OCI-LY7 (cell line): ENCODE measurements at regions not wholly inside any gene's neighbourhood (a gene's known extent, or its start where the extent isn't known, plus 50 kb on each side); places are given as distances from the start of the nearest gene placed in this dataset.
"Not testable (repeated sequence)": the region's sequence is repeated elsewhere in the genome, so short reads cannot be mapped to it uniquely, and the experiment has no call there.

ENCODE experiments used
- BruUV-seq: library from RNA; stranded (reverse); fragments of 400-500 nt; replicated peaks from 2 replicates; lab custom pipeline; 2021; lab: Mats Ljungman, UMichigan
- CTCF ChIA-PET: fragments of 300-600 bp; sonication (Branson Sonifier 250); formaldehyde crosslinking; loops from one replicate; lab custom pipeline; 2022; ENCODE audit warnings: antibody characterized with exemption; ENCODE audit not compliant: unreplicated experiment; lab: Charles Lee
- POLR2A ChIA-PET: fragments of 300-600 bp; sonication (Branson Sonifier 250); formaldehyde crosslinking; loops from one replicate; lab custom pipeline; 2022; ENCODE audit warnings: antibody characterized with exemption; lab: Charles Lee
- DNase-seq: peaks from one replicate; pipeline ENCODE4 v3.0.0-alpha.2; 2015; ENCODE audit warnings: low spot score
- H2AFZ ChIP-seq: fragments of 200-600 bp; sonication (generic), shearing (Covaris generic); 2 replicates; pipeline ENCODE4 v1.6.1; 2014; ENCODE audit warnings: mild to moderate bottlenecking, antibody characterized with exemption, low read length, moderate library complexity
- H3K27ac ChIP-seq: fragments of 200-600 bp; sonication (generic); 2 replicates; pipeline ENCODE4 v1.5.1; 2014; ENCODE audit warnings: mixed run types, low read depth, mild to moderate bottlenecking, moderate library complexity, low read length, inconsistent platforms; ENCODE audit not compliant: poor library complexity, severe bottlenecking
- H3K36me3 ChIP-seq: fragments of 200-600 bp; sonication (generic); 2 replicates; pipeline ENCODE4 v1.6.1; 2014; ENCODE audit warnings: mild to moderate bottlenecking, antibody characterized with exemption, low read length, moderate library complexity, mixed read lengths; ENCODE audit not compliant: insufficient read depth
- H3K4me1 ChIP-seq: fragments of 200-600 bp; sonication (generic); 2 replicates; pipeline ENCODE4 v1.5.1; 2014; ENCODE audit warnings: mild to moderate bottlenecking, low read length; ENCODE audit not compliant: insufficient read depth, poor library complexity, severe bottlenecking
- H3K4me2 ChIP-seq: fragments of 200-600 bp; sonication (generic); 2 replicates; pipeline ENCODE4 v1.6.1; 2014; ENCODE audit warnings: mild to moderate bottlenecking, low read length
- H3K4me3 ChIP-seq: fragments of 200-600 bp; sonication (generic); 2 replicates; pipeline ENCODE4 v1.5.1; 2014; ENCODE audit warnings: mild to moderate bottlenecking, low read depth, low read length; ENCODE audit not compliant: poor library complexity, severe bottlenecking
- H3K79me2 ChIP-seq: fragments of 200-600 bp; sonication (generic); 2 replicates; pipeline ENCODE4 v1.6.1; 2016; ENCODE audit warnings: low read depth, mild to moderate bottlenecking, low read length, moderate library complexity, mixed read lengths; ENCODE audit not compliant: insufficient read depth
- H3K9me2 ChIP-seq: fragments of 200-600 bp; sonication (generic); 2 replicates; pipeline ENCODE4 v1.6.1; 2016; ENCODE audit warnings: mild to moderate bottlenecking, low read length, mixed read lengths; ENCODE audit not compliant: insufficient read depth
- H3K9me3 ChIP-seq: fragments of 200-600 bp; sonication (generic); 2 replicates; pipeline ENCODE4 v1.6.1; 2014; ENCODE audit warnings: mild to moderate bottlenecking, mixed run types, low read length, mixed read lengths
- H4K20me1 ChIP-seq: fragments of 200-600 bp; sonication (generic); 2 replicates; pipeline ENCODE4 v1.6.1; 2014; ENCODE audit warnings: mild to moderate bottlenecking, antibody characterized with exemption, low read length, moderate library complexity, mixed read lengths; ENCODE audit not compliant: insufficient read depth
- CTCF ChIP-seq: fragments of 200-600 bp; sonication (generic); conservative IDR thresholded peaks from 2 replicates; pipeline ENCODE4 v1.5.1; 2014; ENCODE audit warnings: mild to moderate bottlenecking, antibody characterized with exemption, low read length, moderate library complexity, mixed read lengths
- EZH2phosphoT487 ChIP-seq: fragments of 200-600 bp; sonication (generic); IDR thresholded peaks from 2 replicates; pipeline ENCODE4 v1.6.1; 2018; ENCODE audit warnings: low read depth, borderline replicate concordance, mild to moderate bottlenecking, mixed run types, antibody characterized with exemption, low read length, moderate library complexity, mixed read lengths
- intact Hi-C: fragments of 100-400 bp; cut with micrococcal nuclease; formaldehyde crosslinking; loops from one replicate; pipeline ENCODE4 v1.10.0; 2022; ENCODE audit not compliant: unreplicated experiment

GRCh38 chr10:123393170-123393569, 239.0 kb downstream of the BUB3 start:
- H3K4me1 ChIP-seq: peaks cover 44% of the 10 kb centered on the region
- no peak for DNase-seq

GRCh38 chr10:123394382-123394781, 240.2 kb downstream of the BUB3 start:
- Histone ChIP-seq H3K36me3 (no peaks in the 10 kb centered on the region; the same call in 1 of the 2 replicates), H4K20me1 (no peaks in the 10 kb centered on the region), H3K4me2 (no peak overlapping the region), H3K79me2 (no peaks in the 10 kb centered on the region), H2AFZ (no peak overlapping the region), H3K4me3 (no peak overlapping the region), H3K9me2 (no peaks in the 10 kb centered on the region), H3K9me3 (peaks cover 20% of the 10 kb centered on the region; the same call in 1 of the 2 replicates), H3K27ac (no peak overlapping the region), H3K4me1 (peaks cover 56% of the 10 kb centered on the region)
- ChIA-PET POLR2A (interaction anchor here (1.0 kb wide), 1 partner anchor 240 kb away, joined by 3 read pairs; the partner anchor contains the start of gene BUB3), CTCF (no interaction called here)
- intact Hi-C loops: no loop called here
- no peak for TF ChIP-seq EZH2phosphoT487
- TF ChIP-seq CTCF: no peak
- DNase-seq: no peak
- no TSS peak for BruUV-seq

More at GRCh38 chr10:123393170-123393569, 239.0 kb downstream of the BUB3 start:
- no TSS peak for BruUV-seq
- H3K27ac ChIP-seq: peak overlapping the region; percentile 60
- no peaks in the 10 kb centered on the region for H3K9me2 ChIP-seq
- no peak overlapping the region for H3K4me3 ChIP-seq
- H2AFZ ChIP-seq: no peak overlapping the region
- TF ChIP-seq CTCF (no peak), EZH2phosphoT487 (no peak)
- peak overlapping the region; percentile 61 for H3K4me2 ChIP-seq
- no peaks in the 10 kb centered on the region for H4K20me1 ChIP-seq
- intact Hi-C loops: no loop called here
- POLR2A ChIA-PET: no interaction called here
- no peaks in the 10 kb centered on the region for H3K79me2 ChIP-seq
- CTCF ChIA-PET: no interaction called here
- H3K36me3 ChIP-seq: no peaks in the 10 kb centered on the region; the same call in 1 of the 2 replicates
- peaks cover 26% of the 10 kb centered on the region; the same call in 1 of the 2 replicates for H3K9me3 ChIP-seq

- H3K79me2 ChIP-seq, BruUV-seq, H3K9me2 ChIP-seq, CTCF ChIA-PET, DNase-seq, H3K4me3 ChIP-seq, H3K36me3 ChIP-seq, H3K4me2 ChIP-seq, H4K20me1 ChIP-seq, H3K27ac ChIP-seq, intact Hi-C loops, POLR2A ChIA-PET, H2AFZ ChIP-seq: not testable (repeated sequence)
- Histone ChIP-seq H3K4me1 (peaks cover 64% of the 10 kb centered on the region), H3K9me3 (peaks cover 15% of the 10 kb centered on the region; the same call in 1 of the 2 replicates)
Measured at GRCh38 chr10:123395234-123395633, 241.0 kb downstream of the BUB3 start.
